A549 (cell line): ENCODE measurements at regions not wholly inside any gene's neighbourhood (a gene's known extent, or its start where the extent isn't known, plus 50 kb on each side); places are given as distances from the start of the nearest gene placed in this dataset.

Experiments used
- ATAC-seq, 2 experiments: fragments of 200-7000 bp in 1 of 2; fragments of >200 bp in 1 of 2; cut with Nextera tagmentation in 1 of 2; cut with Tn5 transposase in 1 of 2; 3 replicates each; pipeline versions ENCODE4 v1.8.0 to v1.9.1; 2018 to 2020; ENCODE audit warnings: mild to moderate bottlenecking in 1 of 2, moderate library complexity in 1 of 2
- CTCF ChIA-PET: fragments of 300-600 bp; sonication (Branson Sonifier 250); formaldehyde crosslinking; extraction: SDS; loops from one replicate; lab custom pipeline; 2021; ENCODE audit warnings: antibody characterized with exemption, inconsistent platforms; lab: Yijun Ruan, JAX
- POLR2A ChIA-PET: fragments of 350-600 bp; formaldehyde crosslinking; extraction: SDS; loops from one replicate; lab custom pipeline; 2021; ENCODE audit warnings: antibody characterized with exemption, inconsistent platforms; lab: Yijun Ruan, JAX
- DNase-seq, 2 experiments: peaks; one replicate each; pipeline versions ENCODE4 v3.0.0 to v3.0.0-alpha.2; 2011 to 2016; ENCODE audit warnings: low read depth in 1 of 2, low spot score in 1 of 2
- FAIRE-seq: peaks from 2 replicates; lab custom pipeline; 2011; peaks lifted over from hg19 to GRCh38; lab: Jason Lieb, UNC
- H3K27ac ChIP-seq, 2 experiments: fragments of >200 bp; sonication (Bioruptor Twin); formaldehyde crosslinking; 3 replicates each; pipeline ENCODE4 v1.5.1; 2016 to 2017
- H3K4me1 ChIP-seq: fragments of >200 bp; sonication (Bioruptor Twin); formaldehyde crosslinking; 3 replicates; pipeline ENCODE4 v1.6.1; 2016
- H3K4me2 ChIP-seq: fragments of >200 bp; sonication (Bioruptor Twin); formaldehyde crosslinking; 3 replicates; pipeline ENCODE4 v1.6.1; 2016
- H3K4me3 ChIP-seq: fragments of >200 bp; sonication (Bioruptor Twin); formaldehyde crosslinking; 3 replicates; pipeline ENCODE4 v1.5.1; 2016
- H3K9me3 ChIP-seq: fragments of >200 bp; sonication (Bioruptor Twin); formaldehyde crosslinking; 3 replicates; pipeline ENCODE4 v1.6.1; 2016
- BHLHE40 ChIP-seq: IDR thresholded peaks from 2 replicates; pipeline ENCODE4 v1.6.1; 2012; ENCODE audit warnings: low read depth, low read length, inconsistent platforms
- CBX2 ChIP-seq: fragments of 200-600 bp; sonication (generic); IDR thresholded peaks from 2 replicates; pipeline ENCODE4 v1.6.1; 2016; ENCODE audit warnings: low read depth, mild to moderate bottlenecking, borderline replicate concordance
- CEBPB ChIP-seq, 2 experiments: fragments of >200 bp in 1 of 2; sonication (Bioruptor Twin) in 1 of 2; formaldehyde crosslinking in 1 of 2; IDR thresholded peaks; 2 replicates each; pipeline ENCODE4 v1.6.1; 2012 to 2016
- CHD4 ChIP-seq: fragments of 200-600 bp; sonication (generic); IDR thresholded peaks from 2 replicates; pipeline ENCODE4 v1.6.1; 2016; ENCODE audit warnings: antibody characterized with exemption, mild to moderate bottlenecking, borderline replicate concordance
- EHF ChIP-seq: fragments of 250-450 bp; sonication (Bioruptor Pico); IDR thresholded peaks from 2 replicates; pipeline ENCODE4 v1.5.0; 2020; ENCODE audit warnings: mild to moderate bottlenecking
- ESRRA ChIP-seq: fragments of 150-350 bp; IDR thresholded peaks from 2 replicates; pipeline ENCODE4 v1.6.1; 2014; ENCODE audit warnings: mild to moderate bottlenecking, low read length, borderline replicate concordance
- GATA3 ChIP-seq: IDR thresholded peaks from 2 replicates; pipeline ENCODE4 v1.6.1; 2012; ENCODE audit warnings: borderline replicate concordance
- HES2 ChIP-seq: fragments of >200 bp; sonication (Bioruptor Twin); formaldehyde crosslinking; IDR thresholded peaks from 2 replicates; pipeline ENCODE4 v1.6.1; 2016
- HEYL ChIP-seq: fragments of 250-450 bp; sonication (Bioruptor Pico); IDR thresholded peaks from 2 replicates; pipeline ENCODE4 v1.8.0; 2021; ENCODE audit warnings: mild to moderate bottlenecking, moderate library complexity
- HOXA7 ChIP-seq: fragments of 250-450 bp; sonication (Bioruptor Pico); IDR thresholded peaks from 2 replicates; pipeline ENCODE4 v1.5.0; 2020; ENCODE audit warnings: mild to moderate bottlenecking, moderate library complexity
- HOXB13 ChIP-seq: fragments of 250-450 bp; sonication (Bioruptor Pico); IDR thresholded peaks from 2 replicates; pipeline ENCODE4 v1.5.0; 2020; ENCODE audit warnings: low read depth, mild to moderate bottlenecking, moderate library complexity
- JUNB ChIP-seq: fragments of >200 bp; sonication (Bioruptor Twin); formaldehyde crosslinking; IDR thresholded peaks from 2 replicates; pipeline ENCODE4 v1.6.1; 2016
- KDM5A ChIP-seq: fragments of 200-600 bp; sonication (generic); IDR thresholded peaks from 2 replicates; pipeline ENCODE4 v1.6.1; 2016; ENCODE audit warnings: antibody characterized with exemption, mild to moderate bottlenecking
- NFE2L2 ChIP-seq: fragments of 150-350 bp; conservative IDR thresholded peaks from 2 replicates; pipeline ENCODE4 v1.6.1; 2014; ENCODE audit warnings: low read length
- NPAS2 ChIP-seq: fragments of 250-450 bp; sonication (Bioruptor Pico); IDR thresholded peaks from 2 replicates; pipeline ENCODE4 v1.8.0; 2022; ENCODE audit warnings: mild to moderate bottlenecking, moderate library complexity, borderline replicate concordance
- PHF8 ChIP-seq: fragments of 200-600 bp; sonication (generic); IDR thresholded peaks from 2 replicates; pipeline ENCODE4 v1.6.1; 2016; ENCODE audit warnings: low read depth, mild to moderate bottlenecking, antibody characterized with exemption, moderate library complexity, borderline replicate concordance
- RAD21 ChIP-seq, 2 experiments: fragments of >200 bp in 1 of 2; sonication (Bioruptor Twin) in 1 of 2; formaldehyde crosslinking in 1 of 2; IDR thresholded peaks in 1 of 2; conservative IDR thresholded peaks in 1 of 2; 2 replicates in 1 of 2; 3 replicates in 1 of 2; pipeline ENCODE4 v1.6.1; 2012 to 2018; ENCODE audit warnings: inconsistent platforms in 1 of 2
- RCOR1 ChIP-seq: fragments of 150-350 bp; IDR thresholded peaks from 2 replicates; pipeline ENCODE4 v1.6.1; 2014; ENCODE audit warnings: antibody characterized with exemption, low read length, low read depth
- RFX5 ChIP-seq: fragments of 450-650 bp; IDR thresholded peaks from 2 replicates; pipeline ENCODE4 v1.7.1; 2014; ENCODE audit warnings: antibody characterized with exemption, mild to moderate bottlenecking, moderate library complexity
- RNF2 ChIP-seq: fragments of 200-600 bp; sonication (generic); IDR thresholded peaks from 2 replicates; pipeline ENCODE4 v1.6.1; 2016; ENCODE audit warnings: low read depth, mild to moderate bottlenecking, antibody characterized with exemption, moderate library complexity, borderline replicate concordance
- SREBF2 ChIP-seq: fragments of 450-650 bp; IDR thresholded peaks from 2 replicates; pipeline ENCODE4 v1.6.1; 2014; ENCODE audit warnings: mild to moderate bottlenecking, moderate library complexity
- TFCP2L1 ChIP-seq: fragments of 250-450 bp; sonication (Bioruptor Pico); IDR thresholded peaks from 2 replicates; pipeline ENCODE4 v1.5.0; 2021; ENCODE audit warnings: mild to moderate bottlenecking
- TP53 ChIP-seq: fragments of 250-450 bp; sonication (Bioruptor Pico); IDR thresholded peaks from 2 replicates; pipeline ENCODE4 v1.5.0; 2021; ENCODE audit warnings: mild to moderate bottlenecking, moderate library complexity
- ZFP36 ChIP-seq: fragments of 450-650 bp; IDR thresholded peaks from 2 replicates; pipeline ENCODE4 v1.6.1; 2014; ENCODE audit warnings: borderline replicate concordance; ENCODE audit not compliant: partially characterized antibody
- ZNF302 ChIP-seq: fragments of 250-450 bp; sonication (Bioruptor Pico); IDR thresholded peaks from 2 replicates; pipeline ENCODE4 v1.9.0; 2021; ENCODE audit warnings: inconsistent platforms, mild to moderate bottlenecking, moderate library complexity
- WGBS: methylation state at CpG from one replicate; pipeline ENCODE4 v1.1.6; 2017; ENCODE audit errors: missing lambda C conversion rate; 5-methylcytosine and 5-hydroxymethylcytosine counted together
- TF ChIP-seq, protein P1 (sequence below): fragments of 250-450 bp; sonication (Bioruptor Pico); IDR thresholded peaks from 2 replicates; pipeline ENCODE4 v1.5.0; 2021; ENCODE audit warnings: mild to moderate bottlenecking, moderate library complexity, borderline replicate concordance
- TF ChIP-seq, protein P2 (sequence below): IDR thresholded peaks from 2 replicates; pipeline ENCODE4 v1.6.1; 2012; ENCODE audit warnings: low read depth, borderline replicate concordance
- TF ChIP-seq, protein P3 (sequence below): fragments of 250-450 bp; sonication (Bioruptor Pico); IDR thresholded peaks from 2 replicates; pipeline ENCODE4 v1.5.0; 2020; ENCODE audit warnings: low read depth, mild to moderate bottlenecking, moderate library complexity

DNA sequence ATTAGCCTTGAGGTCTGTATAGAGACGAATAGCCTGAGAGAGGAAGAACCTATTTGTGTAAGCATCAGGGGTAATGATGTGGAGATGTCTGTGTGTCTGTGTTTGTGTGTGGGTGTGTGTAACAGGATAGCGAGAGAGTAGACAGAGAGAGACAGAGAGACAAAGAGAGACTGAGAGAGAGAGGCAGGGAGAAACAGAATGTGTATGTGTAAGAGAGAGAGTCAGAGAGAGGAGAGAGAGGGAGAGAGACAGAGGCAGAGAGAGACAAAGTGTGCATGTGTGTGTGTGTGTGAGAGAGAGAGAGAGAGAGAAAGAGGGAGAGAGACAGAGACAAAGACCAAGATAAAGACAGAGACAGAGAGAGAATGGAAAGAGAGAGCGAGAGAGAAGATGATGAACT, 396.1 kb downstream of the PAX1 start:
- WGBS: 6% methylated on average over 3 of the region's 3 CpGs
- Histone ChIP-seq H3K27ac (no peak overlapping the region), H3K9me3 (no peaks in the 10 kb centered on the region), H3K4me2 (no peak overlapping the region), H3K4me3 (no peak overlapping the region), H3K4me1 (no peaks in the 10 kb centered on the region)
- DNase-seq: no peak
- ATAC-seq: no peak
- TF ChIP-seq RAD21 (conservative IDR thresholded peaks at IDR 0.05 in 1 of 2, IDR thresholded peaks at IDR 0.05 in 1 of 2): no peak
- no peak for TF ChIP-seq HES2
- no peak for TF ChIP-seq GATA3
- TF ChIP-seq KDM5A: no peak
- no peak for TF ChIP-seq ZFP36
- no peak for TF ChIP-seq NFE2L2
- no peak for TF ChIP-seq CHD4
- TF ChIP-seq HOXA7 (CRISPR knock-in tag): no peak
- no peak for TF ChIP-seq RCOR1
- TF ChIP-seq, protein P1, sequence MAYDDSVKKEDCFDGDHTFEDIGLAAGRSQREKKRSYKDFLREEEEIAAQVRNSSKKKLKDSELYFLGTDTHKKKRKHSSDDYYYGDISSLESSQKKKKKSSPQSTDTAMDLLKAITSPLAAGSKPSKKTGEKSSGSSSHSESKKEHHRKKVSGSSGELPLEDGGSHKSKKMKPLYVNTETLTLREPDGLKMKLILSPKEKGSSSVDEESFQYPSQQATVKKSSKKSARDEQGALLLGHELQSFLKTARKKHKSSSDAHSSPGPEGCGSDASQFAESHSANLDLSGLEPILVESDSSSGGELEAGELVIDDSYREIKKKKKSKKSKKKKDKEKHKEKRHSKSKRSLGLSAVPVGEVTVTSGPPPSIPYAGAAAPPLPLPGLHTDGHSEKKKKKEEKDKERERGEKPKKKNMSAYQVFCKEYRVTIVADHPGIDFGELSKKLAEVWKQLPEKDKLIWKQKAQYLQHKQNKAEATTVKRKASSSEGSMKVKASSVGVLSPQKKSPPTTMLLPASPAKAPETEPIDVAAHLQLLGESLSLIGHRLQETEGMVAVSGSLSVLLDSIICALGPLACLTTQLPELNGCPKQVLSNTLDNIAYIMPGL (CRISPR knock-in tag): no peak
- ChIA-PET CTCF (interaction anchor here (1.6 kb wide), 1 partner anchor 16 kb away, joined by 3 read pairs; no protein-coding TSS in a partner anchor), POLR2A (no interaction called here)
- no peak for FAIRE-seq

DNA sequence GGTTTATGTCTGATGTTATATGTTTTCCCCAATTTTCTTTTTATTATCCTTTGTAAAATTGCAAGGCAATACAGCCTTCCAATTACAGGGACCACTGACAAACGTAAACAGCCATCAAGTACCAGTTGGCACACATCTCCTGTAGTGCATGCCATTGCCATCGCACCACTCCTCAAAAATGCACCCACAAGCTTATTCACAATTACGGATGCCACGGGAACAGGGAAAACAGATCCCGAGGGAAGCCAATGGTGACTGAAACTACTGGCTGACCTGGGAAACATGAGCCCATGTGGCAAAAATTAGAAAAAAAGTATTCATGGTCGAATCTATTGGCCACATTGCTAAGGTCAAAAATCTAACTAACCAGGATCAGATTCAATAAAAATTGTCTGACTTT, 395.2 kb downstream of the PAX1 start:
- Histone ChIP-seq H3K27ac (no peak overlapping the region), H3K4me1 (no peaks in the 10 kb centered on the region), H3K4me3 (no peak overlapping the region), H3K4me2 (no peak overlapping the region), H3K9me3 (no peaks in the 10 kb centered on the region)
- DNase-seq (no peak), ATAC-seq (no peak), FAIRE-seq (no peak)
- POLR2A ChIA-PET: no interaction called here
- CTCF ChIA-PET: no interaction called here
- 7% methylated on average over 6 of the region's 6 CpGs for WGBS
- TF ChIP-seq HEYL (CRISPR knock-in tag) (no peak), RFX5 (no peak), ESRRA (no peak), HOXB13 (no peak), JUNB (no peak)
- TF ChIP-seq, all 56 proteins: peak for 0

DNA sequence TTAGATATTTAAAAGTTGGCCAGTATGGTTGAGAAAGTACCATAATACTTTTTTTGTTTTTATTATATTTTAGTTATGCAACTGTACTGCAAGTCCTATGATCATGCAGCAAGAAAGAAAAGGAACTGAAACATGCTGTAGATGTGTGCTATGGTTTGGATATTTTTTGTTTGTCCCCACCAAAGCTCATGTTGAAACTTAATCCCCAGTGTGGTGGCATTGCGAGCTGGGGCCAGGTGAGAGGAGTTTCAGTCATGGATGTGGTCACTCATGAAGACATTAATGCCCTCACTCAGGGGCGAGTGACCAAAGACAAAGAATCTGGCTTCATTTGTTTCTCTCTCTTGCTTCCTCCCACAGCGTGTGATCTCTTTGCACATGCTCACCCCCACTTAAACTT, 393.9 kb downstream of the PAX1 start:
- no peak overlapping the region for H3K27ac ChIP-seq
- ChIA-PET POLR2A (no interaction called here), CTCF (interaction anchor here (0.5 to 2.5 kb wide), 4 partner anchors 291 to 459 kb away, joined by 3 to 12 read pairs (median 6); no protein-coding TSS in a partner anchor)
- FAIRE-seq: no peak
- ATAC-seq: no peak
- TF ChIP-seq RNF2 (no peak), TFCP2L1 (CRISPR knock-in tag) (no peak), KDM5A (no peak), RCOR1 (no peak)
- WGBS: under 1% methylated on average over 3 of the region's 3 CpGs
- no peak overlapping the region for H3K4me2 ChIP-seq
- DNase-seq: no peak
- H3K4me3 ChIP-seq: no peak overlapping the region
- no peaks in the 10 kb centered on the region for H3K4me1 ChIP-seq
- no peaks in the 10 kb centered on the region for H3K9me3 ChIP-seq

DNA sequence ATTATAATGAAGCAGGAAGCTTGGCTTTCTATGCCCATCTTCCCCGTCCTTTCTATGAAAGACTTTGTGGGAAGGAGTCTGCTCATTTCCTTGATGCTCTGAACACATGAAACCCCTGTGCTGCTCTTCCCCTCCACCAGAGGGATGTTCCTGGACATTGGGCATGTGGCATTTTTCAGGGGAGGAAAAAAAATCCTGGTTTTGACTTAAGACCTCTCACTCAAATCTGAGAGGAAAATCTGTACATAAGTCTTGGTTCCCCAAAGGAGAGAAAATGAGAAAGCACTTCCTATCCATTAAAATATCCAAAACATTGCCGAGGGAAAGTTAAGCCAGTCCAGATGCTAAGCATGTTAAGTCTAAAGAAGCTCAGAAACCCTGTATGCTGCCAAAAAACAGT, 393.0 kb downstream of the PAX1 start:
- TF ChIP-seq, protein P2, sequence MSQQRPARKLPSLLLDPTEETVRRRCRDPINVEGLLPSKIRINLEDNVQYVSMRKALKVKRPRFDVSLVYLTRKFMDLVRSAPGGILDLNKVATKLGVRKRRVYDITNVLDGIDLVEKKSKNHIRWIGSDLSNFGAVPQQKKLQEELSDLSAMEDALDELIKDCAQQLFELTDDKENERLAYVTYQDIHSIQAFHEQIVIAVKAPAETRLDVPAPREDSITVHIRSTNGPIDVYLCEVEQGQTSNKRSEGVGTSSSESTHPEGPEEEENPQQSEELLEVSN: no peak
- TF ChIP-seq BHLHE40 (no peak), RAD21 (conservative IDR thresholded peaks at IDR 0.05 in 1 of 2, IDR thresholded peaks at IDR 0.05 in 1 of 2) (no peak), ZNF302 (CRISPR knock-in tag) (no peak), PHF8 (no peak), CEBPB (IDR thresholded peaks at IDR 0.05) (no peak), HOXA7 (CRISPR knock-in tag) (no peak), CBX2 (no peak), CHD4 (no peak), TP53 (no peak), NPAS2 (no peak), GATA3 (no peak), ESRRA (no peak), SREBF2 (no peak), EHF (no peak)
- TF ChIP-seq, protein P3, sequence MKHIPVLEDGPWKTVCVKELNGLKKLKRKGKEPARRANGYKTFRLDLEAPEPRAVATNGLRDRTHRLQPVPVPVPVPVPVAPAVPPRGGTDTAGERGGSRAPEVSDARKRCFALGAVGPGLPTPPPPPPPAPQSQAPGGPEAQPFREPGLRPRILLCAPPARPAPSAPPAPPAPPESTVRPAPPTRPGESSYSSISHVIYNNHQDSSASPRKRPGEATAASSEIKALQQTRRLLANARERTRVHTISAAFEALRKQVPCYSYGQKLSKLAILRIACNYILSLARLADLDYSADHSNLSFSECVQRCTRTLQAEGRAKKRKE (CRISPR knock-in tag): no peak
- Histone ChIP-seq H3K9me3 (0 out of 3 replicates have a peak, but pooled peaks cover under 1% of the 10 kb centered on the region), H3K4me3 (no peak overlapping the region), H3K4me1 (no peaks in the 10 kb centered on the region), H3K4me2 (no peak overlapping the region), H3K27ac (no peak overlapping the region)
- no peak for DNase-seq
- POLR2A ChIA-PET: no interaction called here
- no peak for ATAC-seq
- CTCF ChIA-PET: interaction anchor here (1.2 to 2.5 kb wide), 4 partner anchors 8 to 458 kb away, joined by 3 to 12 read pairs (median 8); no protein-coding TSS in a partner anchor
- FAIRE-seq: no peak
- WGBS: 2% methylated on average over 2 of the region's 2 CpGs
